OCI-LY1 (cell line): ENCODE measurements at regions not wholly inside any gene's neighbourhood (a gene's known extent, or its start where the extent isn't known, plus 50 kb on each side); places are given as distances from the start of the nearest gene placed in this dataset.

Source experiments
- CTCF ChIP-seq: fragments of 200-600 bp; sonication (generic), shearing (Covaris generic); IDR thresholded peaks from 2 replicates; pipeline ENCODE4 v1.5.1; 2017; ENCODE audit warnings: mild to moderate bottlenecking, antibody characterized with exemption, low read length, moderate library complexity, mixed read lengths
- EZH2 ChIP-seq: fragments of 200-600 bp; sonication (generic), shearing (Covaris generic); IDR thresholded peaks from 2 replicates; pipeline ENCODE4 v1.8.0; 2017; ENCODE audit warnings: borderline replicate concordance, mixed run types, mild to moderate bottlenecking, antibody characterized with exemption, low read length, moderate library complexity, mixed read lengths

GRCh38 chr4:112735474-112735951, 98.6 kb downstream of the LARP7 start:
- TF ChIP-seq CTCF (no peak), EZH2 (no peak)
